GM21737 (cell line): ENCODE measurements at regions not wholly inside any gene's neighbourhood (a gene's known extent, or its start where the extent isn't known, plus 50 kb on each side); places are given as distances from the start of the nearest gene placed in this dataset.

Source experiments
- ATAC-seq: cut with Tn5 transposase; IDR thresholded peaks from one replicate; pipeline ENCODE4 v1.9.1; 2021; ENCODE audit warnings: mild to moderate bottlenecking, moderate library complexity; ENCODE audit not compliant: unreplicated experiment

- ATAC-seq = no peak
Measured at GRCh38 chr16:66070140-66070917, 296.2 kb upstream of the CDH5 start.

- ATAC-seq = no peak
Measured at GRCh38 chr16:66069587-66069986, 296.9 kb upstream of the CDH5 start.

GRCh38 chr16:66066404-66066803 is 300.1 kb upstream of the CDH5 start:
- ATAC-seq = no peak

- ATAC-seq = no peak
Measured at GRCh38 chr16:66065925-66066324, 300.6 kb upstream of the CDH5 start.

GRCh38 chr16:66064801-66065530 is 301.5 kb upstream of the CDH5 start:
- no peak for ATAC-seq

- ATAC-seq = no peak
Measured at GRCh38 chr16:66058832-66059231, 307.7 kb upstream of the CDH5 start.

- no peak for ATAC-seq
Measured at GRCh38 chr16:66058172-66058691, 308.3 kb upstream of the CDH5 start.

GRCh38 chr16:66057057-66057456 is 309.4 kb upstream of the CDH5 start:
- ATAC-seq = no peak

- ATAC-seq = no peak
Measured at GRCh38 chr16:66054095-66054494, 312.4 kb upstream of the CDH5 start.

GRCh38 chr16:66052745-66053144 is 313.7 kb upstream of the CDH5 start:
- no peak for ATAC-seq

GRCh38 chr16:66050991-66051390 is 315.5 kb upstream of the CDH5 start:
- ATAC-seq = no peak

- ATAC-seq = no peak
Measured at GRCh38 chr16:66049865-66050264, 316.6 kb upstream of the CDH5 start.

- ATAC-seq = no peak
Measured at GRCh38 chr16:66045626-66046025, 320.9 kb upstream of the CDH5 start.

GRCh38 chr16:66044556-66044955 is 321.9 kb upstream of the CDH5 start:
- no peak for ATAC-seq

- no peak for ATAC-seq
Measured at GRCh38 chr16:66044089-66044488, 322.4 kb upstream of the CDH5 start.

GRCh38 chr16:66043326-66043725 is 323.2 kb upstream of the CDH5 start:
- no peak for ATAC-seq

- no peak for ATAC-seq
Measured at GRCh38 chr16:66042341-66042740, 324.1 kb upstream of the CDH5 start.

GRCh38 chr16:66041907-66042306 is 324.6 kb upstream of the CDH5 start:
- ATAC-seq = no peak

GRCh38 chr16:66039793-66040192 is 326.7 kb upstream of the CDH5 start:
- ATAC-seq = no peak

- no peak for ATAC-seq
Measured at GRCh38 chr16:66036793-66037715, 329.4 kb upstream of the CDH5 start.

GRCh38 chr16:66036184-66036583 is 330.3 kb upstream of the CDH5 start:
- ATAC-seq = no peak
